Liver (tissue), 8 donors: ENCODE measurements at regions not wholly inside any gene's neighbourhood (a gene's known extent, or its start where the extent isn't known, plus 50 kb on each side); places are given as distances from the start of the nearest gene placed in this dataset.

Experiments used
- DNase-seq: peaks from one replicate; pipeline ENCODE4 v3.0.0-alpha.2; 2017; ENCODE audit warnings: low spot score
- H3K27ac ChIP-seq, 2 donors: one replicate each; pipeline ENCODE4 v1.7.0; 2013; ENCODE audit warnings: inconsistent platforms in 2 of 2, low read length in 2 of 2, control low read depth in 1 of 2, low read depth in 1 of 2, mild to moderate bottlenecking in 1 of 2
- H3K27me3 ChIP-seq, 4 donors: one replicate each; pipeline versions ENCODE4 v1.6.1 to v1.7.0; 2013; ENCODE audit warnings: low read length in 3 of 4, inconsistent platforms in 1 of 4, mild to moderate bottlenecking in 1 of 4, moderate library complexity in 1 of 4; ENCODE audit not compliant: control insufficient read depth in 4 of 4, insufficient read depth in 4 of 4
- H3K36me3 ChIP-seq, 4 donors: one replicate each; pipeline versions ENCODE4 v1.6.1 to v1.7.0; 2013; ENCODE audit warnings: low read length in 3 of 4, mild to moderate bottlenecking in 3 of 4, low read depth in 1 of 4, moderate library complexity in 1 of 4; ENCODE audit not compliant: control insufficient read depth in 4 of 4, insufficient read depth in 3 of 4
- H3K4me1 ChIP-seq, 4 donors: one replicate each; pipeline versions ENCODE4 v1.6.1 to v1.7.0; 2013; ENCODE audit warnings: low read length in 3 of 4, mild to moderate bottlenecking in 3 of 4, moderate library complexity in 1 of 4; ENCODE audit not compliant: control insufficient read depth in 4 of 4, insufficient read depth in 4 of 4
- H3K4me3 ChIP-seq, 3 donors: one replicate each; pipeline versions ENCODE4 v1.6.1 to v1.7.0; 2013; ENCODE audit warnings: low read length in 3 of 3, control low read depth in 1 of 3, low read depth in 1 of 3, mild to moderate bottlenecking in 1 of 3
- H3K9ac ChIP-seq, 2 donors: one replicate each; pipeline ENCODE4 v1.7.0; 2013; ENCODE audit warnings: low read length in 2 of 2, mild to moderate bottlenecking in 2 of 2, moderate library complexity in 2 of 2, control low read depth in 1 of 2, low read depth in 1 of 2
- H3K9me3 ChIP-seq, 4 donors: one replicate each; pipeline versions ENCODE4 v1.6.1 to v1.7.0; 2013; ENCODE audit warnings: low read length in 3 of 4; ENCODE audit not compliant: control insufficient read depth in 4 of 4
- EGR1 ChIP-seq, 2 donors: IDR thresholded peaks; 2 replicates each; pipeline ENCODE4 v1.6.1; 2016 to 2018; ENCODE audit warnings: antibody characterized with exemption in 2 of 2, low read depth in 2 of 2
- FOXA1 ChIP-seq: IDR thresholded peaks from 2 replicates; pipeline ENCODE4 v1.6.1; 2016; ENCODE audit warnings: antibody characterized with exemption
- FOXA2 ChIP-seq: IDR thresholded peaks from 2 replicates; pipeline ENCODE4 v1.6.1; 2016; ENCODE audit warnings: antibody characterized with exemption
- GABPA ChIP-seq, 2 donors: IDR thresholded peaks in 1 of 2; conservative IDR thresholded peaks in 1 of 2; 2 replicates each; pipeline ENCODE4 v1.6.1; 2016; ENCODE audit warnings: antibody characterized with exemption in 2 of 2, mild to moderate bottlenecking in 1 of 2, moderate library complexity in 1 of 2
- HNF4A ChIP-seq, 2 donors: conservative IDR thresholded peaks; 2 replicates each; pipeline ENCODE4 v1.6.1; 2016; ENCODE audit warnings: antibody characterized with exemption in 2 of 2, mild to moderate bottlenecking in 2 of 2
- JUND ChIP-seq, 2 donors: IDR thresholded peaks; 2 replicates each; pipeline ENCODE4 v1.6.1; 2016; ENCODE audit warnings: antibody characterized with exemption in 2 of 2
- MAX ChIP-seq: IDR thresholded peaks from 2 replicates; pipeline ENCODE4 v1.6.1; 2016; ENCODE audit warnings: antibody characterized with exemption
- RAD21 ChIP-seq, 2 donors: IDR thresholded peaks; 2 replicates each; pipeline ENCODE4 v1.6.1; 2016; ENCODE audit warnings: antibody characterized with exemption in 2 of 2, mild to moderate bottlenecking in 2 of 2
- RXRA ChIP-seq, 2 donors: IDR thresholded peaks; 2 replicates each; pipeline ENCODE4 v1.6.1; 2017 to 2018; ENCODE audit warnings: antibody characterized with exemption in 2 of 2, mild to moderate bottlenecking in 1 of 2
- TAF1 ChIP-seq: conservative IDR thresholded peaks from 2 replicates; pipeline ENCODE4 v1.6.1; 2016; ENCODE audit warnings: antibody characterized with exemption, mild to moderate bottlenecking
- YY1 ChIP-seq: IDR thresholded peaks from 2 replicates; pipeline ENCODE4 v1.6.1; 2016; ENCODE audit warnings: antibody characterized with exemption, mild to moderate bottlenecking
- WGBS: extraction: QIAGEN DNeasy Blood & Tissue Kit; methylation state at CpG from one replicate; pipeline ENCODE4 v1.1.7; 2013; 5-methylcytosine and 5-hydroxymethylcytosine counted together
- TF ChIP-seq, protein P1 (sequence below): fragments of 150-350 bp; IDR thresholded peaks from 2 replicates; pipeline ENCODE4 v1.5.1; 2017; ENCODE audit warnings: improper control_type of control experiment, low read depth, low read length; ENCODE audit not compliant: missing input control
- TF ChIP-seq, protein P2 (sequence below): IDR thresholded peaks from 2 replicates; pipeline ENCODE4 v1.6.1; 2016; ENCODE audit warnings: antibody characterized with exemption
- TF ChIP-seq, protein P3 (sequence below): IDR thresholded peaks from 2 replicates; pipeline ENCODE4 v1.6.1; 2016; ENCODE audit warnings: antibody characterized with exemption, mild to moderate bottlenecking
- TF ChIP-seq, protein P4 (sequence below): IDR thresholded peaks from 2 replicates; pipeline ENCODE4 v1.6.1; 2016; ENCODE audit warnings: antibody characterized with exemption
- donor health status: healthy.
- donor health status: healthy.
- donor health status: healthy.
- donor health status: healthy.
- donor health status: healthy.

DNA sequence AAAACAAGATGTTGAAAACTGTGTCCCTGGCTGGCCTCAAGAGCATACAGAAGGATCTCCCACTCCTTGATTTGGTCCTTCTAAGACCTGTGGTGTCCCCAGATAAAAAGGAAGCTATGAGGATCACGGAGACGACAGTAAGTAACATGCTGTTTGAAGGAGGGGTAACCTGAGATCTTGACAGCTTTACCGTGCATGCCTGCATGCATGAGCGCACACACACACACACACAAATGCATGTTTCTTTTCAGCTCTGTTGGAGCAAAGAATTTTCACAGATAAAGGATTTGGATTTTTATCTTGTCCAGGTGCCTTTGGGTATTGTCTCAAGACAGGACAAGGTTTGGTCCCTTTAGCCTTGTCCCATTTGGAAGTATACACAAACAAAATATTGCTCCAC, 411.6 kb upstream of the CCDC196 start:
- H3K27ac ChIP-seq: no peak overlapping the region
- TF ChIP-seq MAX (no peak), HNF4A (conservative IDR thresholded peaks at IDR 0.05) (no peak), JUND (IDR thresholded peaks at IDR 0.05) (no peak), FOXA1 (no peak), YY1 (no peak), EGR1 (IDR thresholded peaks at IDR 0.05; ENCODE audit: low read depth in 2 of 2) (no peak), RAD21 (IDR thresholded peaks at IDR 0.05) (no peak), GABPA (IDR thresholded peaks at IDR 0.05 in 1 of 2, conservative IDR thresholded peaks at IDR 0.05 in 1 of 2) (no peak), FOXA2 (no peak), TAF1 (no peak)
- TF ChIP-seq, protein P1, sequence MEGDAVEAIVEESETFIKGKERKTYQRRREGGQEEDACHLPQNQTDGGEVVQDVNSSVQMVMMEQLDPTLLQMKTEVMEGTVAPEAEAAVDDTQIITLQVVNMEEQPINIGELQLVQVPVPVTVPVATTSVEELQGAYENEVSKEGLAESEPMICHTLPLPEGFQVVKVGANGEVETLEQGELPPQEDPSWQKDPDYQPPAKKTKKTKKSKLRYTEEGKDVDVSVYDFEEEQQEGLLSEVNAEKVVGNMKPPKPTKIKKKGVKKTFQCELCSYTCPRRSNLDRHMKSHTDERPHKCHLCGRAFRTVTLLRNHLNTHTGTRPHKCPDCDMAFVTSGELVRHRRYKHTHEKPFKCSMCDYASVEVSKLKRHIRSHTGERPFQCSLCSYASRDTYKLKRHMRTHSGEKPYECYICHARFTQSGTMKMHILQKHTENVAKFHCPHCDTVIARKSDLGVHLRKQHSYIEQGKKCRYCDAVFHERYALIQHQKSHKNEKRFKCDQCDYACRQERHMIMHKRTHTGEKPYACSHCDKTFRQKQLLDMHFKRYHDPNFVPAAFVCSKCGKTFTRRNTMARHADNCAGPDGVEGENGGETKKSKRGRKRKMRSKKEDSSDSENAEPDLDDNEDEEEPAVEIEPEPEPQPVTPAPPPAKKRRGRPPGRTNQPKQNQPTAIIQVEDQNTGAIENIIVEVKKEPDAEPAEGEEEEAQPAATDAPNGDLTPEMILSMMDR: no peak
- TF ChIP-seq, protein P2, sequence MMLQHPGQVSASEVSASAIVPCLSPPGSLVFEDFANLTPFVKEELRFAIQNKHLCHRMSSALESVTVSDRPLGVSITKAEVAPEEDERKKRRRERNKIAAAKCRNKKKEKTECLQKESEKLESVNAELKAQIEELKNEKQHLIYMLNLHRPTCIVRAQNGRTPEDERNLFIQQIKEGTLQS: no peak
- WGBS: 82% methylated on average over 4 of the region's 4 CpGs
- no peaks in the 10 kb centered on the region for H3K27me3 ChIP-seq
- no peak for DNase-seq
- no peaks in the 10 kb centered on the region for H3K9me3 ChIP-seq
- H3K36me3 ChIP-seq: no peaks in the 10 kb centered on the region
- H3K4me1 ChIP-seq: no peaks in the 10 kb centered on the region
- no peak overlapping the region for H3K9ac ChIP-seq
- no peak overlapping the region for H3K4me3 ChIP-seq

- no peak for DNase-seq
- Histone ChIP-seq H3K4me1 (no peaks in the 10 kb centered on the region), H3K27ac (no peak overlapping the region), H3K27me3 (no peaks in the 10 kb centered on the region), H3K4me3 (no peak overlapping the region), H3K9ac (no peak overlapping the region), H3K9me3 (no peaks in the 10 kb centered on the region), H3K36me3 (no peaks in the 10 kb centered on the region)
- 77% methylated on average over 3 of the region's 3 CpGs for WGBS
- TF ChIP-seq RXRA (IDR thresholded peaks at IDR 0.05): no peak
- TF ChIP-seq, protein P3, sequence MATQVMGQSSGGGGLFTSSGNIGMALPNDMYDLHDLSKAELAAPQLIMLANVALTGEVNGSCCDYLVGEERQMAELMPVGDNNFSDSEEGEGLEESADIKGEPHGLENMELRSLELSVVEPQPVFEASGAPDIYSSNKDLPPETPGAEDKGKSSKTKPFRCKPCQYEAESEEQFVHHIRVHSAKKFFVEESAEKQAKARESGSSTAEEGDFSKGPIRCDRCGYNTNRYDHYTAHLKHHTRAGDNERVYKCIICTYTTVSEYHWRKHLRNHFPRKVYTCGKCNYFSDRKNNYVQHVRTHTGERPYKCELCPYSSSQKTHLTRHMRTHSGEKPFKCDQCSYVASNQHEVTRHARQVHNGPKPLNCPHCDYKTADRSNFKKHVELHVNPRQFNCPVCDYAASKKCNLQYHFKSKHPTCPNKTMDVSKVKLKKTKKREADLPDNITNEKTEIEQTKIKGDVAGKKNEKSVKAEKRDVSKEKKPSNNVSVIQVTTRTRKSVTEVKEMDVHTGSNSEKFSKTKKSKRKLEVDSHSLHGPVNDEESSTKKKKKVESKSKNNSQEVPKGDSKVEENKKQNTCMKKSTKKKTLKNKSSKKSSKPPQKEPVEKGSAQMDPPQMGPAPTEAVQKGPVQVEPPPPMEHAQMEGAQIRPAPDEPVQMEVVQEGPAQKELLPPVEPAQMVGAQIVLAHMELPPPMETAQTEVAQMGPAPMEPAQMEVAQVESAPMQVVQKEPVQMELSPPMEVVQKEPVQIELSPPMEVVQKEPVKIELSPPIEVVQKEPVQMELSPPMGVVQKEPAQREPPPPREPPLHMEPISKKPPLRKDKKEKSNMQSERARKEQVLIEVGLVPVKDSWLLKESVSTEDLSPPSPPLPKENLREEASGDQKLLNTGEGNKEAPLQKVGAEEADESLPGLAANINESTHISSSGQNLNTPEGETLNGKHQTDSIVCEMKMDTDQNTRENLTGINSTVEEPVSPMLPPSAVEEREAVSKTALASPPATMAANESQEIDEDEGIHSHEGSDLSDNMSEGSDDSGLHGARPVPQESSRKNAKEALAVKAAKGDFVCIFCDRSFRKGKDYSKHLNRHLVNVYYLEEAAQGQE: no peak
- TF ChIP-seq EGR1 (IDR thresholded peaks at IDR 0.05; ENCODE audit: low read depth in 2 of 2): no peak
- no peak for TF ChIP-seq FOXA1
- TF ChIP-seq, protein P4, sequence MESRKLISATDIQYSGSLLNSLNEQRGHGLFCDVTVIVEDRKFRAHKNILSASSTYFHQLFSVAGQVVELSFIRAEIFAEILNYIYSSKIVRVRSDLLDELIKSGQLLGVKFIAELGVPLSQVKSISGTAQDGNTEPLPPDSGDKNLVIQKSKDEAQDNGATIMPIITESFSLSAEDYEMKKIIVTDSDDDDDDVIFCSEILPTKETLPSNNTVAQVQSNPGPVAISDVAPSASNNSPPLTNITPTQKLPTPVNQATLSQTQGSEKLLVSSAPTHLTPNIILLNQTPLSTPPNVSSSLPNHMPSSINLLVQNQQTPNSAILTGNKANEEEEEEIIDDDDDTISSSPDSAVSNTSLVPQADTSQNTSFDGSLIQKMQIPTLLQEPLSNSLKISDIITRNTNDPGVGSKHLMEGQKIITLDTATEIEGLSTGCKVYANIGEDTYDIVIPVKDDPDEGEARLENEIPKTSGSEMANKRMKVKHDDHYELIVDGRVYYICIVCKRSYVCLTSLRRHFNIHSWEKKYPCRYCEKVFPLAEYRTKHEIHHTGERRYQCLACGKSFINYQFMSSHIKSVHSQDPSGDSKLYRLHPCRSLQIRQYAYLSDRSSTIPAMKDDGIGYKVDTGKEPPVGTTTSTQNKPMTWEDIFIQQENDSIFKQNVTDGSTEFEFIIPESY: no peak
- TF ChIP-seq, protein P2: no peak
Observed at GRCh38 chr14:66076176-66076575, 410.0 kb upstream of the CCDC196 start.
